ENCODE measurements at regions not wholly inside any gene's neighbourhood (a gene's known extent, or its start where the extent isn't known, plus 50 kb on each side); places are given as distances from the start of the nearest gene placed in this dataset.

DNA sequence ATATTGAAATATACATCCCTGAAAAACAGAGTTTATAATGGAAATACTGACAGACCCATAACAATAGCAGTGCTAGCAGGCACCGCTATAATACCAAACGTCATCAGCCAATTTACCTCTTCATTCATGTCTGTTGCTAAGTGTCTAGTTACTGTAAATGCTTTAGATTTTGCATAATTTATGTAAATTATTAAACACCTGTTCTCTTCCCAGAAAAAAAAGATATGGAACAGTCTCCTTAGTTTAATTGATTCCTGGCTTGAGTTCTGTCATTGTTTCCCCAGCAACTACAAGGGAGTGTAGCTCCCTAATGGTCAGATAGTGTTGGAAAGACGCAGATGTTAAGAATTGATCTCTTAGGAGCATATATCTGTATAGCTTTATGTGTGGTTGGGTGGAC, 817.9 kb upstream of the ADGRL2 start:
- no peak overlapping the region for H3K4me3 ChIP-seq (replicated peaks; ENCODE audit: low read depth, low read length)
- DNase-seq (ENCODE audit: extremely low read depth, low read depth): no peak
- no peak for TF ChIP-seq CTCF (IDR thresholded peaks at IDR 0.05; ENCODE audit: low read depth, low read length, missing control alignments)

DNA sequence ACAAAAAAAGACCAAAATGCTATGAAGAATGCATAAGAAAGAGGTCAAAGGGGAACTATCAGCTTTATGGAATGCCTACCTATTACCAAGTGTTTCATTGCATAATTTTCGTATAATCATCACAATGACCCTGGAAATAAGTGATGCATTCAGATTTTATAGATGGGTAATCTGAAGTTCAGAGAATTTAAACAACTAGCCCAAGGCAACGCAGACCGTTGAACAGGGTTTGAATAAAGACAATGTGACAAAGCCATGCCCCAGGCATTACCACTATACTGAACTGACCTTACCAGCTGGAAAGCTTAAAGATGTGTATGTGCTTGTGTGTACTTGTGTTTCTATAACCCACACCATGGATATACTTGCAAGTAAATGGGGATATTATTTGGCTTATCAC, 827.6 kb upstream of the ADGRL2 start:
- no peak overlapping the region for H3K4me3 ChIP-seq (replicated peaks; ENCODE audit: low read depth, low read length)
- no peak for DNase-seq (ENCODE audit: extremely low read depth, low read depth)
- TF ChIP-seq CTCF (IDR thresholded peaks at IDR 0.05; ENCODE audit: low read depth, low read length, missing control alignments): no peak

- H3K4me3 ChIP-seq (replicated peaks; ENCODE audit: low read depth, low read length): no peak overlapping the region
- no peak for DNase-seq (ENCODE audit: extremely low read depth, low read depth)
- TF ChIP-seq CTCF (IDR thresholded peaks at IDR 0.05; ENCODE audit: low read depth, low read length, missing control alignments): no peak
Measured at GRCh38 chr1:80966266-80966665, 834.5 kb upstream of the ADGRL2 start.

GRCh38 chr1:80962564-80962963, 838.2 kb upstream of the ADGRL2 start:
- no peak for DNase-seq (ENCODE audit: extremely low read depth, low read depth)
- H3K4me3 ChIP-seq (replicated peaks; ENCODE audit: low read depth, low read length): no peak overlapping the region
- no peak for TF ChIP-seq CTCF (IDR thresholded peaks at IDR 0.05; ENCODE audit: low read depth, low read length, missing control alignments)

DNA sequence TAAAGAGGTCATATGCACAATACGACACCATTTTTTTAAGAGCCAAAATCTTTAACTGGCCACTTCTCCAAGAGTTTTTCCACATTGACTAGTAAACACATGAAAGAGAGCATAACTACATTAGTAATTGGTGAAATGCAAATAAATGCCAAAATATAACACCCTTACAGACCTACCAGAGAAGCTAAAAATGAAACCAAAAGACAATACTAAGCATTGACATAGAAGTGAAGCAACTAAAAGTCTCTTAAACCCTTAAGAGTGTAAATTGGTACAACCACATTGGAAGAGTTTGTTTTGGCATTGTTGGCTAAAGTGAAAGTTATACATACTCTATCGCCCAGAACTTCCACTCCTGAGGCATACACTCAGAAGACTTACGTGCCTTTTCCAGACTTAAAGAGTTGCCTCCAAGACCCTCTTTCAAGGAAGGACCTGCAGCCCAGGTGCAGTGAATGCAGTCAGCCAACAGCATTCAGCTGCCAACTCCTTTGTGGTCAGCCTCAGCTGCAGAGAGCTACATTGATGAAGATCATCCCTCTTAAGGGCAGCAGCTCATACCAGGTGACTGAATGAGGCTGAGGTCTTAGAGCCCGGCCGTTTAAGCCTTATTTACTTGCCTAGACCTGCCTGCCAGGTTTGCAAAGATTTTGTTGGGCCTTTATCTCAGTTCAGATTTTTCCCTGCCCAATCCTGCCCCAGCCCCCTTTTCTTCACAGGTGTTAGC, 839.1 kb upstream of the ADGRL2 start:
- DNase-seq (ENCODE audit: extremely low read depth, low read depth): no peak
- TF ChIP-seq CTCF (IDR thresholded peaks at IDR 0.05; ENCODE audit: low read depth, low read length, missing control alignments): no peak
- no peak overlapping the region for H3K4me3 ChIP-seq (replicated peaks; ENCODE audit: low read depth, low read length)

- TF ChIP-seq CTCF (IDR thresholded peaks at IDR 0.05; ENCODE audit: low read depth, low read length, missing control alignments): no peak
- H3K4me3 ChIP-seq (replicated peaks; ENCODE audit: low read depth, low read length): no peak overlapping the region
- DNase-seq (ENCODE audit: extremely low read depth, low read depth): no peak
Measured at GRCh38 chr1:80933346-80933745, 867.4 kb upstream of the ADGRL2 start.

GRCh38 chr1:80931178-80931577, 869.6 kb upstream of the ADGRL2 start:
- TF ChIP-seq CTCF (IDR thresholded peaks at IDR 0.05; ENCODE audit: low read depth, low read length, missing control alignments): no peak
- no peak overlapping the region for H3K4me3 ChIP-seq (replicated peaks; ENCODE audit: low read depth, low read length)
- DNase-seq (ENCODE audit: extremely low read depth, low read depth): no peak
